Mucosa of stomach (tissue), 1 donor: ENCODE measurements at regions not wholly inside any gene's neighbourhood (a gene's known extent, or its start where the extent isn't known, plus 50 kb on each side); places are given as distances from the start of the nearest gene placed in this dataset.
A peak's percentile ranks its signal among the peaks of the same experiment; 100 is the strongest.

ENCODE experiments used
- H3K27me3 ChIP-seq: one replicate; pipeline ENCODE4 v1.7.0; 2013; ENCODE audit warnings: mild to moderate bottlenecking, low read length; ENCODE audit not compliant: control insufficient read depth, insufficient read depth
- H3K36me3 ChIP-seq: one replicate; pipeline ENCODE4 v1.7.0; 2013; ENCODE audit warnings: low read length; ENCODE audit not compliant: control insufficient read depth, insufficient read depth
- H3K4me1 ChIP-seq: one replicate; pipeline ENCODE4 v1.7.0; 2013; ENCODE audit warnings: mild to moderate bottlenecking, low read length; ENCODE audit not compliant: control insufficient read depth, insufficient read depth
- H3K4me3 ChIP-seq: one replicate; pipeline ENCODE4 v1.7.0; 2013; ENCODE audit warnings: low read length
- H3K9ac ChIP-seq: one replicate; pipeline ENCODE4 v1.7.0; 2013; ENCODE audit warnings: mild to moderate bottlenecking, low read length, moderate library complexity
- H3K9me3 ChIP-seq: one replicate; pipeline ENCODE4 v1.7.0; 2013; ENCODE audit warnings: mild to moderate bottlenecking, low read length, moderate library complexity; ENCODE audit not compliant: control insufficient read depth
- donor health status: Pancreatic carcinoma.

GRCh38 chr1:185409763-185410528 lies 92.9 kb upstream of the IVNS1ABP start:
- Histone ChIP-seq H3K4me3 (no peak overlapping the region), H3K36me3 (no peaks in the 10 kb centered on the region), H3K9ac (no peak overlapping the region), H3K9me3 (no peaks in the 10 kb centered on the region), H3K27me3 (no peaks in the 10 kb centered on the region), H3K4me1 (no peaks in the 10 kb centered on the region)

GRCh38 chr1:185409345-185409744 lies 92.3 kb upstream of the IVNS1ABP start:
- H3K9ac ChIP-seq: no peak overlapping the region
- no peaks in the 10 kb centered on the region for H3K36me3 ChIP-seq
- no peaks in the 10 kb centered on the region for H3K27me3 ChIP-seq
- H3K9me3 ChIP-seq: no peaks in the 10 kb centered on the region
- no peak overlapping the region for H3K4me3 ChIP-seq
- H3K4me1 ChIP-seq: no peaks in the 10 kb centered on the region

GRCh38 chr1:185408700-185409270 lies 91.7 kb upstream of the IVNS1ABP start:
- no peak overlapping the region for H3K9ac ChIP-seq
- no peaks in the 10 kb centered on the region for H3K4me1 ChIP-seq
- no peaks in the 10 kb centered on the region for H3K27me3 ChIP-seq
- H3K4me3 ChIP-seq: no peak overlapping the region
- no peaks in the 10 kb centered on the region for H3K36me3 ChIP-seq
- no peaks in the 10 kb centered on the region for H3K9me3 ChIP-seq

GRCh38 chr1:185406691-185407009 lies 89.6 kb upstream of the IVNS1ABP start:
- no peaks in the 10 kb centered on the region for H3K36me3 ChIP-seq
- H3K4me3 ChIP-seq: no peak overlapping the region
- no peaks in the 10 kb centered on the region for H3K27me3 ChIP-seq
- H3K9ac ChIP-seq: no peak overlapping the region
- H3K4me1 ChIP-seq: no peaks in the 10 kb centered on the region
- H3K9me3 ChIP-seq: no peaks in the 10 kb centered on the region

- Histone ChIP-seq H3K27me3 (no peaks in the 10 kb centered on the region), H3K4me1 (peaks cover under 1% of the 10 kb centered on the region), H3K9me3 (no peaks in the 10 kb centered on the region), H3K36me3 (no peaks in the 10 kb centered on the region), H3K4me3 (no peak overlapping the region), H3K9ac (no peak overlapping the region)
These were observed 89.1 kb upstream of the IVNS1ABP start for GRCh38 chr1:185406006-185406690.

- H3K4me1 ChIP-seq: peaks cover 8% of the 10 kb centered on the region
- H3K4me3 ChIP-seq: no peak overlapping the region
- H3K27me3 ChIP-seq: no peaks in the 10 kb centered on the region
- no peaks in the 10 kb centered on the region for H3K36me3 ChIP-seq
- H3K9me3 ChIP-seq: no peaks in the 10 kb centered on the region
- no peak overlapping the region for H3K9ac ChIP-seq
These were observed 88.0 kb upstream of the IVNS1ABP start for GRCh38 chr1:185404907-185405568.

- H3K4me3 ChIP-seq: no peak overlapping the region
- no peaks in the 10 kb centered on the region for H3K27me3 ChIP-seq
- no peaks in the 10 kb centered on the region for H3K9me3 ChIP-seq
- H3K36me3 ChIP-seq: no peaks in the 10 kb centered on the region
- peaks cover 8% of the 10 kb centered on the region for H3K4me1 ChIP-seq
- peak overlapping the region; percentile 33 for H3K9ac ChIP-seq
These were observed 87.2 kb upstream of the IVNS1ABP start for GRCh38 chr1:185404291-185404690.

GRCh38 chr1:185402930-185403329 lies 85.9 kb upstream of the IVNS1ABP start:
- no peak overlapping the region for H3K9ac ChIP-seq
- no peaks in the 10 kb centered on the region for H3K9me3 ChIP-seq
- H3K4me1 ChIP-seq: peaks cover 8% of the 10 kb centered on the region
- no peak overlapping the region for H3K4me3 ChIP-seq
- no peaks in the 10 kb centered on the region for H3K36me3 ChIP-seq
- H3K27me3 ChIP-seq: no peaks in the 10 kb centered on the region

- H3K9me3 ChIP-seq: no peaks in the 10 kb centered on the region
- H3K9ac ChIP-seq: no peak overlapping the region
These were observed 84.0 kb upstream of the IVNS1ABP start for GRCh38 chr1:185401019-185401418.

GRCh38 chr1:185400052-185400451 lies 83.0 kb upstream of the IVNS1ABP start:
- no peak overlapping the region for H3K4me3 ChIP-seq
- no peaks in the 10 kb centered on the region for H3K27me3 ChIP-seq
- peaks cover 8% of the 10 kb centered on the region for H3K4me1 ChIP-seq

More at GRCh38 chr1:185401019-185401418, 84.0 kb upstream of the IVNS1ABP start:
- Histone ChIP-seq H3K27me3 (no peaks in the 10 kb centered on the region), H3K4me3 (no peak overlapping the region), H3K4me1 (peaks cover 8% of the 10 kb centered on the region), H3K36me3 (no peaks in the 10 kb centered on the region)

GRCh38 chr1:185398599-185398998 lies 81.6 kb upstream of the IVNS1ABP start:
- no peaks in the 10 kb centered on the region for H3K27me3 ChIP-seq
- peaks cover 8% of the 10 kb centered on the region for H3K4me1 ChIP-seq
- H3K9me3 ChIP-seq: no peaks in the 10 kb centered on the region
- no peaks in the 10 kb centered on the region for H3K36me3 ChIP-seq
- no peak overlapping the region for H3K4me3 ChIP-seq
- H3K9ac ChIP-seq: no peak overlapping the region

More at GRCh38 chr1:185400052-185400451, 83.0 kb upstream of the IVNS1ABP start:
- H3K9me3 ChIP-seq: no peaks in the 10 kb centered on the region
- no peak overlapping the region for H3K9ac ChIP-seq
- no peaks in the 10 kb centered on the region for H3K36me3 ChIP-seq

- H3K36me3 ChIP-seq: no peaks in the 10 kb centered on the region
- no peak overlapping the region for H3K4me3 ChIP-seq
- H3K27me3 ChIP-seq: no peaks in the 10 kb centered on the region
- no peak overlapping the region for H3K9ac ChIP-seq
- no peaks in the 10 kb centered on the region for H3K9me3 ChIP-seq
- peaks cover 8% of the 10 kb centered on the region for H3K4me1 ChIP-seq
These were observed 81.0 kb upstream of the IVNS1ABP start for GRCh38 chr1:185398022-185398421.
